ENCODE measurements at regions not wholly inside any gene's neighbourhood (a gene's known extent, or its start where the extent isn't known, plus 50 kb on each side); places are given as distances from the start of the nearest gene placed in this dataset.

- TF ChIP-seq CTCF (IDR thresholded peaks at IDR 0.05 in 2 of 3, conservative IDR thresholded peaks at IDR 0.05 in 1 of 3; ENCODE audit: insufficient read depth in 2 of 3, low read depth in 1 of 3, low read length in 3 of 3): no peak
- TF ChIP-seq HDAC2 (IDR thresholded peaks at IDR 0.05): no peak
- TF ChIP-seq RNF219 (CRISPR knock-in tag; IDR thresholded peaks at IDR 0.05): no peak
- TF ChIP-seq NELFE (IDR thresholded peaks at IDR 0.05; ENCODE audit: insufficient read depth, insufficient read length): no peak
- no peak for TF ChIP-seq NCOR1 (IDR thresholded peaks at IDR 0.05)
- no peak for TF ChIP-seq EWSR1 (IDR thresholded peaks at IDR 0.05; ENCODE audit: borderline replicate concordance, low read depth, partially characterized antibody)
- no peak for TF ChIP-seq TAF1 (IDR thresholded peaks at IDR 0.05; ENCODE audit: control insufficient read depth, extremely low read depth, insufficient read depth, low read length, severe bottlenecking)
Observed at GRCh38 chr18:65288908-65289307, 461.9 kb upstream of the CDH7 start.

Measured in K562 (cell line).